ENCODE measurements at regions not wholly inside any gene's neighbourhood (a gene's known extent, or its start where the extent isn't known, plus 50 kb on each side); places are given as distances from the start of the nearest gene placed in this dataset.

GRCh38 chr10:83037653-83038052 is 1101.7 kb upstream of the GHITM start:
- no peak for DNase-seq (ENCODE audit: low spot score in 2 of 2)
- no peak for FAIRE-seq

GRCh38 chr10:83038631-83039030 is 1100.7 kb upstream of the GHITM start:
- FAIRE-seq, result no peak
- DNase-seq (ENCODE audit: low spot score in 2 of 2), result no peak

- FAIRE-seq, result no peak
- no peak for DNase-seq (ENCODE audit: low spot score in 2 of 2)
Measured at GRCh38 chr10:83045731-83046130, 1093.6 kb upstream of the GHITM start.

- DNase-seq (ENCODE audit: low spot score in 2 of 2) (no peak), FAIRE-seq (no peak)
Measured at GRCh38 chr10:83050815-83051214, 1088.5 kb upstream of the GHITM start.

GRCh38 chr10:83062871-83063270 is 1076.4 kb upstream of the GHITM start:
- DNase-seq (ENCODE audit: low spot score in 2 of 2) (no peak), FAIRE-seq (no peak)

GRCh38 chr10:83073472-83073871 is 1065.8 kb upstream of the GHITM start:
- FAIRE-seq, result no peak

GRCh38 chr10:83075016-83075814 is 1064.1 kb upstream of the GHITM start:
- no peak for FAIRE-seq
- DNase-seq (ENCODE audit: low spot score in 2 of 2), result no peak

More at GRCh38 chr10:83073472-83073871, 1065.8 kb upstream of the GHITM start:
- no peak for DNase-seq (ENCODE audit: low spot score in 2 of 2)

- DNase-seq (ENCODE audit: low spot score in 2 of 2) (no peak), FAIRE-seq (no peak)
Measured at GRCh38 chr10:83075815-83076355, 1063.4 kb upstream of the GHITM start.

GRCh38 chr10:83076443-83076842 is 1062.9 kb upstream of the GHITM start:
- no peak for DNase-seq (ENCODE audit: low spot score in 2 of 2)

GRCh38 chr10:83078160-83078559 is 1061.1 kb upstream of the GHITM start:
- DNase-seq (ENCODE audit: low spot score in 2 of 2), result no peak
- FAIRE-seq, result no peak

More at GRCh38 chr10:83076443-83076842, 1062.9 kb upstream of the GHITM start:
- FAIRE-seq, result no peak

GRCh38 chr10:83078645-83079044 is 1060.7 kb upstream of the GHITM start:
- no peak for DNase-seq (ENCODE audit: low spot score in 2 of 2)
- FAIRE-seq, result no peak

- FAIRE-seq, result no peak
- peak in 1 of 2 donors; percentile 7 for DNase-seq (ENCODE audit: low spot score in 2 of 2)
Measured at GRCh38 chr10:83083831-83084230, 1055.5 kb upstream of the GHITM start.

- FAIRE-seq (no peak), DNase-seq (ENCODE audit: low spot score in 2 of 2) (no peak)
Measured at GRCh38 chr10:83089335-83089734, 1050.0 kb upstream of the GHITM start.

- no peak for FAIRE-seq
- DNase-seq (ENCODE audit: low spot score in 2 of 2), result no peak
Measured at GRCh38 chr10:83104616-83105015, 1034.7 kb upstream of the GHITM start.

GRCh38 chr10:83108565-83109333 is 1030.6 kb upstream of the GHITM start:
- FAIRE-seq (no peak), DNase-seq (ENCODE audit: low spot score in 2 of 2) (no peak)

GRCh38 chr10:83119346-83119745 is 1020.0 kb upstream of the GHITM start:
- no peak for DNase-seq (ENCODE audit: low spot score in 2 of 2)

GRCh38 chr10:83122336-83122735 is 1017.0 kb upstream of the GHITM start:
- DNase-seq (ENCODE audit: low spot score in 2 of 2) (no peak), FAIRE-seq (no peak)

More at GRCh38 chr10:83119346-83119745, 1020.0 kb upstream of the GHITM start:
- FAIRE-seq, result no peak

GRCh38 chr10:83127942-83128575 is 1011.2 kb upstream of the GHITM start:
- no peak for FAIRE-seq
- DNase-seq (ENCODE audit: low spot score in 2 of 2), result no peak

- FAIRE-seq (no peak), DNase-seq (ENCODE audit: low spot score in 2 of 2) (no peak)
Measured at GRCh38 chr10:83140811-83141210, 998.5 kb upstream of the GHITM start.

GRCh38 chr10:83142074-83142563 is 997.2 kb upstream of the GHITM start:
- DNase-seq (ENCODE audit: low spot score in 2 of 2) (no peak), FAIRE-seq (no peak)

GRCh38 chr10:83144461-83144860 is 994.8 kb upstream of the GHITM start:
- FAIRE-seq, result peak; percentile 97
- no peak for DNase-seq (ENCODE audit: low spot score in 2 of 2)

Data from frontal cortex (tissue), 3 donors.